ENCODE measurements at regions not wholly inside any gene's neighbourhood (a gene's known extent, or its start where the extent isn't known, plus 50 kb on each side); places are given as distances from the start of the nearest gene placed in this dataset.

DNA sequence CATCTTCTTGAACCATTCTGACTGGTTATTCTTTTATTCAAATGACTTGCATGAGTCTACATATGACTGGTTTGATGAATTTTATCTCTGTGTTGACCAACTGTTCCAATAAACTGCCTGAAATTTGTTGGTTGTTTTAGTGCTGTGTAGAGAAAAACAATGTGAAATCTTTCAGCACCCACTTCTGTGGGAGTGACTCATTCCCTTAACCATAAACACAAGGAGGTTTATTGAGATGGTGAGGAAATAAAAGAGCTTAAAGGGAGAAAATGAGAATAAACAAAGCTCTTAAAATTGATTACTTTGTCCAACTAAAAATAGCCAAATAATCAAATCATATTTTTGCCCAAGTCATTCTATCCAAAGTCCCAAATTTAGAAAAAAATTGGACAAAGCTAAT, 341.1 kb downstream of the TGFB2 start:
- no peak for DNase-seq

DNA sequence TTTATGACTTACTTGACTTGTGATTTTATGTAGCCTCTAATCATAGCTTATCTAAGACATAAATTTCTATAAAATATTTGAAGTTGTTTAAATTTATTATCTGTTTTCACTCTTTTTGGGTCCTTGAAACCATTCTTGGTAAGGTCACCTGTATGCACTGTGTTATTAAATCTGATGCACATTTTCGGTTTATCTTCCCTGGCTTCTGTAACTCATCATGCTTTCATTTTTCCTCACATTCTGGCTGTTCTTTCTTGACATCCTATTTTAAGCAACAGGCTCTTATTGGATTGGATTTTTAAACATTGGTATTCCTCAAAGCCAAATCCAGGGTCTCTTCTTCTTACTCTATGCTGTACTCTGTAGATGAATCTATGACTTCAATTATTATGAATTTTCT, 341.6 kb downstream of the TGFB2 start:
- DNase-seq = no peak

DNA sequence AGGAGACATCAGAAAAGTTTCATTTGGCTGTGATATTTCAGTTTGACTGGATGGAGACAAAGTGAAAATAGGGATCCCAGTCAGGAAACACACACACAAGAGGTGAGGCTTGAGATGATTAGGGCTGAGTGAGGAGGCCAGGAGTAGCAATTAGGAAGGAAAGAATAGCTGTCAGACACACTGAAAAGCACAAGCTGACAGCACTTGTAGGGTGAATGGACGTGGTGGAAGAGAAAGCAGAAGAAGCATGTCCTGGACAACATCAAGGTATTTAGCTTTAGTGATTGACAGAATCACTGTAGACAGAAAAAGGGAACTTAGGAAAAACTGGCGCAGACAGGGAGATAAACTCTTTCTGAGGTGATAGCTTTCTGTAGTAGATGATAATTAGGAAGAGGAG, 347.7 kb downstream of the TGFB2 start:
- no peak for DNase-seq

DNA sequence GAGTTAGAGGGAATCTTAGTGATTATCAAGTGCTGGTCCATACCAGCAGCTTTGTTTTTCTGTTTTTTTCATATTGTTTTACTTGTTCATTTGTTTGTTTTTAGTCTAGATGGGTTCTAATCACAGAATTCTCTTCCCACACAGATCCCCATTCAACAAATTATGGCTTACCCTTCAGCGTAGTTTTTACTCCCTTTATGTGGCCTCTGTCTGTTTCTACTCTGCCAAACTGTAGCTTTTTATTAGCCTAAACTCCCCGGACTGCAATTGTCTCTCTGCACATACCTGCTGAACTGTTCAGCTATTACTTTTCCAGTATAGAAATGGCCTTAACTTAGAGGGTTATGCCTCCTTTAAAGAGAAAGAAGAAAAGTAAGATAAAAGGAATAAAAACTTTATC, 348.5 kb downstream of the TGFB2 start:
- no peak for DNase-seq

DNA sequence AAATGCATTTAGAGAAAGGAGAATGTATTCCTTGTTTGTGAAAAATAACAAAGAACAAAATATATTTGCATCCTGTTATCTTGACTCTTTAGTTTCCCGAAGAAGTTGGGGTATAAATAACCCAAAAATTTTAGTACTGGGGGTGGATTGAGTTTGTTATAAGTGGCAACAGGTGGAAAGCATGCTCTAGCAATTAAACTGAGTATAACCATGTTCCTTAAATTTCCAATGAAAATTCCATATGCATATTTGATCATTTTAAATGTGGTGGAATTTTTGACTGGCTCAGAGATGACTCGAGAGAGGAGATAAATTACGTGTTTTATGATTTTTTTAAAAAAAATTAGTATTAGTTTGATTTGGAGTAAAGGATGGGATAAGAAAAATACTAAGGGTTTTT, 348.9 kb downstream of the TGFB2 start:
- no peak for DNase-seq

DNA sequence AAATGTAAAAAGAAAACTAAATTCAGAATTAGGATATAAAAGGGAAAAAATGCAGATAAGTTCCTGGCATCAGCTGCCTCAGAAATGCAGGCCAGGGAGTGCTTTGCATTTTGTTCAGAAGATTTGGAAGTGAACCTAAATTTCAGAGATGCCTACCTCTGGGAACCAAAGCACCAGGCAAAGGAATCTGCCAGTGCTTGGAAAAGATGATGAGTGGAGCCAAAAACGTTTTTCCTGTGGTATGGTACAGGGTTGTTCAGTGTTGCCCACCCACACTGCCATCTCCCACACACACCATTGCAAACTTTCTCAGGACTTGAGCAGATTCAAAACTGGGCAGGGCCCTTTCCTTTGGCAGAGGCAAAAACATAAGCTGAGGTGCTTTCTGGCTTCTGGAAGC, 349.5 kb downstream of the TGFB2 start:
- peak; percentile 57 for DNase-seq

DNA sequence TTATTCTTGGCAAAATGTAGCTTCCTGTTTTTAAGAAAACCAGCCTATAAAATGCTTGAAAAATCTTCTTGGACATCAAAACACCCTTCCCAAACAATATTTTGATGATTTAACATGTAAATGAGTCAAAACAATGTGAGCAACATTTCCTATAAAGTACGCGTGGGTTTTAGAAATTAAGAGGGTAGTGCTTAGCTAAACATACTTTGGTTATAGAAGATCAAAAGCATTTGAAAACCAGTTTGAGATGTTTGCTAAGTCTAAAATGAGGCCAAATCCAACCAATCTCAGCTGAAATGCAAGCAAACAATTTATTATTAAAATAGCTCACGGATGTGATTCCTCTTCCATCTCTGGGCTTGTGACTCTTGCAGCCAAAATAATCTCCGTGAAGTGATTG, 350.4 kb downstream of the TGFB2 start:
- no peak for DNase-seq

DNA sequence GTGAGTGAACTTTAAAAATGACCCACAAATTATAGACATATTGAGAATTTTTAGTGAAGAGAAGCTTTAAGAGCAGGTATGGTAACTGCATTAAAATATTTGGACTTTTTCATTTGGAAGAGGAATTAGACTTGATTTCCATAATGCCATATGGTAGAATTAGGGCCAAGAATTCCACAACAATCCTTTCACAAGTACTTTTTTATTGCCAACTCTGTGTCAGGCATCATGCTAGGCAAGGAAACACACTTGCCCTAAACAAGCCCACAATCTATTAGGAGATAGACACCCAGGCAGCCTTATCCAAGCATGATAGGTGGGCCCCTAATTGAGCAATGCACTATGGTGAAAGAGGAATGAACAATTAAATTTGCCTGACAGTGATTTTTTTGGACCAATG, 353.0 kb downstream of the TGFB2 start:
- no peak for DNase-seq

DNA sequence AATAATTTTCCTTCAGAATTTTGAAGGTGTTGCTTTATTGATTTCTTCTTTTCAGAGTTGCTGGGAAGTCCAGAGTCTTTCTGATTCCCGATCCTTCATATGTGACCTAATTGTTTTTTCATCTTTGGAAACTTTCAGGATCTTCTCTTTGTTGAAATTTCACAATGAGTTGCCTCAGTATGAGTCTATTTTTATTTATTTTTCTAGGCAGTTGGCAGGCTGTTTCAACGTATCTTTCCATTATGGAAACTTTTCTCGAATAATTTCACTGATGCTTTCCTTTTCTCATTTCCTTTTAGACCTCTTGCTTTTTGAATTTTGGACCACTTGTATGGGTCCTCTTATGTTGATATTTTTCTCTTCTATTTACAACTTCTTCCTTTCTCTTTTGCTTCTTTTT, 354.3 kb downstream of the TGFB2 start:
- no peak for DNase-seq

DNA sequence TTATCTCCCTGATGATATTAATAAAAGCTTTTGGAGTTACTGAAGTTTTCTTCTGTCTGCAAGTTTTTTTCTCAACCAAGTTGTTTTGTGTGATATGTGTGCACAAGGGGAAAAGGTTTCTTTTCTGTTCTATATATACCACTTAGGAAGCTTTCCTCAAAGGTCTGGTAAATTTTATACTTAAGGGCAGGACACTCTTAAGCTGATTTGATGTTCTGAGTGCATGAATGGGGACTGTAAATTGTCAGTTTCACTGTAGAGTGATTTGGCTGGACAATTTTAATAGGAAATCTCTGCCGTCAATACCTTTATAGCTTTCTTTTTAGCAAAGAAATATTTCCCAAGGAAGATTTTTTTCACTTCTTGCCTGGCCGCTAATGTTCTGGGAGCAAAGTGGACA, 354.7 kb downstream of the TGFB2 start:
- no peak for DNase-seq

DNA sequence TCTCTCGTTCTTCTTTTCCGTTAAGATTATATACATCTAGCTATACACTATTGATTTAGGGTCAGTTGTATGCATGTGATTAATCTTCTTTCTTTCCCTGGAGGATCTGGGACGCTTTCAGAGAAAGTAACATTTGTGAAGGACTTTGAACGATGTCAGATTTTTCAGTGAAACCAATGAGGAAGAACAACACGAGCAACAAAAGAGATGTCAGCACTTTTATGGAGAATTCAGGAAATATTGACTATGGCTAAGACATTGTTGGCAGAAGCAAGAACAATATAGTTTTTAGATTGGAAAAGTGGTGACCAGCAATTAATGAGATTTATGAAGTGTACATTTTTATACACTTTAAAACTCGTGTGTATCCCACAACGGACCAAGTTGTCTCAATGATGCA, 355.5 kb downstream of the TGFB2 start:
- DNase-seq = no peak

DNA sequence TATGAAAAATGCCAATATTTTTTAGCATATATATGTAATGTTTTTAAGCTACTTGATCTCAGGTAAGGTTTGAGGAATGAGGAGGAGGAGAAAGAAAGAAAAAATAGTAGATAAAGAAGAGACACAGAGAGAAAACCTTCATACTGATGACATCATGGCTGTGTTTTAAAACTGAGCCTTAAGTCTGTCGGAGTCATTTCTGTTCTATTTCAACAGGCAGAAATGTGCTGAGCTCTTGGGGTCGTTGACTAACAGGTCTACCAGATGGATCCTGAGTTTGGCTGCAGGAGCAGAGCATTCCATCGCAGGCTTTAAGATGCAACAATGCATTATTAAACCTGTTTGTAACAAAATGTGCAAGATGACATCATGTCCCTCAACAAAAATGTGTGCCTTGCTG, 356.0 kb downstream of the TGFB2 start:
- DNase-seq = no peak

DNA sequence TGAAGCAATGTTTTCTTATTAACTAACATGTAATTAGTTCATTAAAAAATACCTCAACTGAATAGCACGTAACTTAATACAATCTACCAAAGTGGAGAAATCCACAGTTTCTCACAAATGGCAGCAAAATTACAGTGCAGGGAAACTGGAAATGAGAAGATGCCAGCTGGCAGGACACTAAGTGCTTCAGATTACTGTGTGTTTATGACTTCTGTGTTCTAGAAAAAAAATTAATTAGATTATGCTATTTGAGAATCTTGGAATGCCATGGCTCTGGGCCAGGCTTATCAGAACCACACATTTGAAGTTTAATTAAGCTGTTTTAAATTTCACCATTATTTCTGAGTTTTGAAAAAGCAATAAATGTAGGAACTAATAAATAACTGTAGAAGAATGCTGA, 357.6 kb downstream of the TGFB2 start:
- no peak for DNase-seq

DNA sequence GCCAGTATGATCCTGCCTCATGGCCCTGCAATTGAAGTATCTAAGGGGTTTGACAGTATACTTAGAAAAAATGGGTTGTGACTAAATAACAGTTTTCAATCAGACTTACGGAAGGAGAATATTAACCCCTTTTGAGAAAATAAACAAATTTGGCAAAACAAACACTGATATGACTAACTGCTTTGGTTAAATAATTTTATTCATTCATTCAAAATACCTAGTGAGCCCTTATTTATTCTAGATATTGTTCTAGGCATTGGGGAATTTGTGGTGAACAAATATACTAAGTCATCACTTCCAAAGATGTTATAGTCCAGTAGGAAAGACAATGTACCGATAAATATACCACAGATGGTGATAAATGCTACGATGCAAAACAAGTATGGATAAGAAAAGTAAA, 358.7 kb downstream of the TGFB2 start:
- DNase-seq = no peak

DNA sequence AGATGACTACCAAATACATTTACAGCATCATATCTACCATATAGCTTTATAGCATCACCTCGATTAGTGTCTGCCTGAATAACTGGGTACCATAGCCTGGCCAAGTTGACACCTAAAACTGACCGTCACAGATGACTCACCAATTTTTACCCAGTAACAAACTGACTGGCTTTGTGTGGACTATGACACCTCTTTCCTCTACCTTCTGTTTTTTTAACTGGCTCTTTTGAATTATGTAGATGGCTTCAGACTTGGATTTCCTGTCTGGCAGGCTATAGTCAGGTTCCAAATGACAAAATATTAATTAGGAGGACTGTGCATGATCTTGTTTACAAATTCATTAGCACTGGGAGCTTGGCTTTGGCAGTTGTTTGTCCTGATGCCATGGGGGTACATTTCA, 360.3 kb downstream of the TGFB2 start:
- no peak for DNase-seq

DNA sequence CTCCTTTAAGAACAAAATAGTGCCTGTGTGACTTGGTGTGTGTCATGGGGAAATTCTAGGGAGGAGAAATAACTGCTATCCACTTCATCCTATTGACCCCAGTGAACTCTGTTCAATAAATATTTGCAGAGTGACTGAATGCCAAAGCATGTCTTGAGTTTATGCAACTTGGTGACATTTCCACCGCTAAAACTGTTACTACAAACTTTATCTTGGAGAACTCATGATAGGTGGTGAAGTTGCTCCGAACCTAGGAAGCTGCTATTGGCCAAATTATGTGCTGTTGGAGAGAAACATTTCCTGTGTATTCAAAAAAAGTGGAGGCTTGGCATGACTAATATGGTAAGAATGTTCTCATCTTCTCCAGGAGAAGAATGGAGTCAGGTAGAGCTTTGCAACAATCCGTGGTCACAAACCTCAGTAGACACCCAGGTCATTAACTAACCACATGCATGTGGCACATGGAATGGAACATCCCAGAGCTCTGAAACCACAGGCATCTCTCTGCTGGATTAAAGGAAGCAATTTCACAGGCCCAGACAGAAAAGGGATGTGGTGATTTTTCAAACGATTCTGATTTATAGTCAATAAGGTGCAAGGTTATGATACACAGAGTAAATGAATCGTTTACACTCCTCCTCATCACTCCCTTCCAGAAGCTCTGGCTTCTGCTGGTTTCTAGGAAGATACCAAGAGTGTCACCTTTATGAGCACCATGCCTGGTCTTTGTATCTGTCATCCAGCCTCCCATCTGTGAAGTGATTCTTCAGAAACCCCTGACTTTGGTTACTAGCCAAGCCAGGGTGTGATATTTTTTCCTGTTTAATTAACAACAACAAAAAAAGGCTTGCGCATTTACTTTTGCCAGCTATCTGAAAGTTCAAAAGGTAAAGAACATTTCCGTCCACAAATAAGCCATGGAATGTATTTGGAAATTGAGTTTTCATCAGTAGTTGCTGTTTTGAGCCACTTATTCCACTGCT, 361.1 kb downstream of the TGFB2 start:
- peak; percentile 66 for DNase-seq

DNA sequence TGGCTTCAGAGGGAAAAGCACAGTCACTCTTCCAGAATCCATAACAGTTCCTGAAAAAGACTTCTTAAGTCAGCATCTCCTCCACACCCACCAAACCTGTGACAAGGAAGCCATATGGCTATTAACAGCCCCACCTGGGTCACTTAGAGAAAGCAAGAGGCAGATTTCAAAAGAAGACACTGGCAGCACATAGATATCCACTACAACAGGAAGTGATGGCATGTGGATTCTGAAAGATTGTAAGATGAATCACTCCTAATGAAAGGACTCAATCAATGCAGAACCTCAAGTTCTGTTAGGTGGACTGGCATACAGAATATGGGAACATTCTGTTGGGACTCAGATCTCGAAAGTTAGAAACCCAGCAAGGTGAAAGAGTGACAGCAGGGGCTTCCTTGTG, 365.9 kb downstream of the TGFB2 start:
- DNase-seq = no peak

DNA sequence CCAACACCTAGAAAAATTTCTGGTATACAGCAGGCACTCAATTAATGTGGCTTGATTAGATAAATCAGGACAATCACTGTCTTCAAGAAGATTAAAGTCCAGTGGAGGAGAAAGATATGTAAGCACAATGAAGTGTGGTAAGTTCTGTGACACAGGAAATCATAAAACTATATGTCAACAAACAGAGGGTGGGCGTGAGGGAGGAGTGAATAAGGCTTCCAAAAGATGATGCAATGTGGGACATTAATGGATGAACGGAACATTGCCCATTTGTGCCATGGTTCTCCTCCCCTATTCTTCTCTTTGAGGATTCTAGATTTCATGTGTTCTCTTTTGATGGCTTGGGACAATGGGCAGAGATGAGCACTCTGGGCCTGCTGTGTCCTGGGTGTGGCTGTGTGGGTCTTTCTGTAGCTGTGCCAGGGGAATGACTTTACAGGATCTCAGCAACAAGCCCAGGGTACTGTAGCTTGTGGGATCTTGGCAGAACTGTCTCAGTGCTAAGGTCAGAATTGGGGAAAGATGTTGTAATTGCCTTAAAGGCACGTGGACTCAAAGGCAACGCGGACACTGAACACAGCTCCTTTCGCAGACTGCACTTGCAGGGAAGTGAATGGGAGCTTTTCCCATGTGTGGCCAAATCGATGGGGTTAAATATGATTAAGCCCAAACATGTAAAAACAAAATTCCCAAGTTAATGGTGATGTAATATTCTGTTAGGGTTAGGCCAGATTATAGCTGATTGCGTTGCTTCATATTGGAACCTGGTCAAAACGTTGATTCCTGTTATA, 366.9 kb downstream of the TGFB2 start:
- DNase-seq = no peak

DNA sequence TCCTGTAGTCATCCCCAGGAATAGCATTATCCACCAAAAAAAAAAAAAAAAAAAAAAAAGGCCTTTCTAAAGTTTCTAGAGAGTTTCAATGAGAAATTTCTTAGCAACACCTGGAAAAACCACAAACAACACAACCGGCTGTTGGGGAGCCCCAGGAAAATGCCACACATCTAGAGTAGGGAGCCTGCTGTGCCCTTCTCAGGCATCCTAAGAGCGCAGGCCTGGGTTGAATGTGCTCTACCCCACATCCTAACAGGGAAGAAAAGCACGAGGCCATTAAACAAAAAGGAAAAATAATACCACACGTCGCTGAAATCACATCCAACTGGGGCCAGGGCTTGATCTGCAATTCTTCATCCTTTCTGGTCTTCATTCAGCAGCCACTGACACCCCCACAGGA, 367.5 kb downstream of the TGFB2 start:
- DNase-seq = no peak

DNA sequence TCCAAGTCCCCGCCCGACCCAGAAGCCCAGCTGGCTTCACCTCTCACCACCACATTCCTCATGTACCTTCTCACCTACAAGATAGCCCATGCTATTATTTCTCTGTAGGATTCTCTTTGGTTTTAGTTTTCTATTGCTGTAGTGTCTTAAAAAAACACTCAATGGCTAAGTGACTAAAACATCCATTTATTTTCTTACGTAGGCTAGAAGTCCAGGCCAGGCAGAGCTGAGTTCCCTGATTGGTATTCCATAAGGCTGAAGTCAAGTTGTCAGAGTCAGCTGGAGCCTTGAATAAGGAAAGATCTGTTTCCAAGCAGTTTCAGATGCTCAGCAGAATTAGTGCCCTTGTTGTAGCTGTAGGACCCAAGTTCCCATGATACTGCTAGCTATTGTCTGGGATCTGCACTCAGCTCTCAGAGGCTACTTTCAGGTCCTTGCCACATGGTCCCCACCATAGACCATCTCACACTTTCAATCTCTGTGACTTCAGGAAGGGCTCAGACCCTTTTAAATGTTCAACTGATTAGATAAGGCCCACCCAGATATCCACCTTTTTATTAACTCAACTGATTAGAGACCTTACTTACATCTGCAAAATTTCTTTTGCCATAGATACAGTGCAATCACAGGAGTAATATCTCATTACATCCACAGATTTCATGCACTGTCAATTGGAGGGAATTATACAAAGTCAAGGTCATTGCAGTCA, 371.0 kb downstream of the TGFB2 start:
- DNase-seq = no peak

DNA sequence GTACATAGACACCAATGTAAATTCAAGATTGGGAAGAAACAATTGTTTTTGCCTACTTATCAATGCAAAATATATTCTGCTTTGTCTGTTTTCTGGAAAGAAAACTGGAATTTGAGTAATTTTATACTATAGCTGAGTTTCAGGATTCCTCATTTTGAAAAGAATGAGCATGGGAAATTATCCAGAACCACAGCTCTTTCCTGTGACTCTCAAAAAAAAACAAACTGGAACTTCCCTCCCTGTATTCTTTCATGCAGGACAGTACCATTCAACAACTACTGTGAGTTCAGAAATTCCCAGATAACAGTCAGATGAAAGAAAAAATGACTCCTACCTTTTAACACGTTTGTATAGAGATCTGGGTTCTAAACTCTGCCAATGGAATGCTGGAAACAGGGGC, 372.4 kb downstream of the TGFB2 start:
- DNase-seq = no peak

DNA sequence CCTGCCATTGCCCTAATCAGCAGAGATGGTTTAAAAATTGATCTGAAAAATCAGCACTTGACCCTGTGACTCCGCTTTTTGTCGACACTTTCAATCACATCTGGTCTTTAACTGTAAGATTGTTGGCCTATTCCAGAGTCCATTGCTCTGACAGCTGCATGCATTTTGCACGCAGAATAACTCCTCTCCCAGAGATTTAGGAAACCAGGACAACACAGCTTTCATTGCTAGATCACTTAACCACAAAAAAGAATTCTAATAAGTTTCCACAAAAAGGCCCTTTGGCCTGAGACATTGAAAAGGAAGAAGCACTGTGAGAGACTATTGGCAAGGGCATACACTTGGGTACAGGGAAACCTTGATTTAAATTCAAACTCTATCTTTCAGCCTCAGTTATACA, 373.1 kb downstream of the TGFB2 start:
- peak; percentile 37 for DNase-seq

DNA sequence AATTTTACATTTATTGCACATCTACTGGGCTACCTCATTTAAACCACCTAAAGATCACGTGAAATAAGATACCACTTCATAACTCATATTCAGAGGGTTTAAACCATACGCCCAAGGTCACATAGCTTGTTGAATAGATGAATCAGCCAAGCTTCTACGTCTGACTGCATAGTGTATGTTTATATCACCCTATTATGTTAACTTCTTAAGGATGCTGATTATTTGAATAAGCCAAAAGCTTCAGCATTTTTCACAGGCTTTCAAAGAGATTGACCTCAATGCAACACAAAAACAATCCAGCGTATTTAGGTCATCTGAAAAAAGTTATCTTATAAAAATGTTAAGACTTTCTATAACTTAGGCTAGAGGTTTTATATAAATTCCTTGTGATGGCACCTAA, 373.8 kb downstream of the TGFB2 start:
- no peak for DNase-seq
